ENCODE measurements at regions not wholly inside any gene's neighbourhood (a gene's known extent, or its start where the extent isn't known, plus 50 kb on each side); places are given as distances from the start of the nearest gene placed in this dataset.

DNA sequence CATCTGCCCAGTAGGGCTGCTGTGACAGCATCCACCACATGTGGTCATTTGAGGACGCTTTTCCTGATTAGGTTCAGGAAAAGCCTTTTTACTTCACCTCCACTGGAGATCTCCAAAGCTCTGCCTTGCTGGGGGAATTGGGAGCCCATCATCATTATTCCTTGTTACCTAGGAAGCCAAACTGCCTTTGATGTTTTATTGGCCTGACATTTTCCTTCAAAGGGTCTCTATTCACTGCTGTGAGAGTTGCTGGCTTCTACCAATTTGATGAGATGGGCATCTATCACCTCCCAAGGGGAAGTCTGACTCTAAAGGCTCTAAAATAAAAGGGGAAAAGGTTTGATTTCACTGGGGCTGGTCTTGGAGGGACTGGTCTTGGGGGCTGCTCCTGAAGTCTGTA lies 678.6 kb downstream of the PTPRU start:
- no peak for TF ChIP-seq POLR2A (IDR thresholded peaks at IDR 0.05)
- TF ChIP-seq, protein P1, sequence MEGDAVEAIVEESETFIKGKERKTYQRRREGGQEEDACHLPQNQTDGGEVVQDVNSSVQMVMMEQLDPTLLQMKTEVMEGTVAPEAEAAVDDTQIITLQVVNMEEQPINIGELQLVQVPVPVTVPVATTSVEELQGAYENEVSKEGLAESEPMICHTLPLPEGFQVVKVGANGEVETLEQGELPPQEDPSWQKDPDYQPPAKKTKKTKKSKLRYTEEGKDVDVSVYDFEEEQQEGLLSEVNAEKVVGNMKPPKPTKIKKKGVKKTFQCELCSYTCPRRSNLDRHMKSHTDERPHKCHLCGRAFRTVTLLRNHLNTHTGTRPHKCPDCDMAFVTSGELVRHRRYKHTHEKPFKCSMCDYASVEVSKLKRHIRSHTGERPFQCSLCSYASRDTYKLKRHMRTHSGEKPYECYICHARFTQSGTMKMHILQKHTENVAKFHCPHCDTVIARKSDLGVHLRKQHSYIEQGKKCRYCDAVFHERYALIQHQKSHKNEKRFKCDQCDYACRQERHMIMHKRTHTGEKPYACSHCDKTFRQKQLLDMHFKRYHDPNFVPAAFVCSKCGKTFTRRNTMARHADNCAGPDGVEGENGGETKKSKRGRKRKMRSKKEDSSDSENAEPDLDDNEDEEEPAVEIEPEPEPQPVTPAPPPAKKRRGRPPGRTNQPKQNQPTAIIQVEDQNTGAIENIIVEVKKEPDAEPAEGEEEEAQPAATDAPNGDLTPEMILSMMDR (IDR thresholded peaks at IDR 0.05): no peak
